H9 (cell line): ENCODE measurements at regions not wholly inside any gene's neighbourhood (a gene's known extent, or its start where the extent isn't known, plus 50 kb on each side); places are given as distances from the start of the nearest gene placed in this dataset.

Experiments
- DNase-seq: peaks from one replicate; pipeline ENCODE4 v3.0.0-alpha.2; 2017
- H2AFZ ChIP-seq: one replicate; pipeline ENCODE4 v1.6.1; 2013; ENCODE audit warnings: mild to moderate bottlenecking, low read length, control low read depth, moderate library complexity
- H2AK5ac ChIP-seq: 2 replicates; pipeline ENCODE4 v1.6.1; 2013; ENCODE audit warnings: low read length, control low read depth, mixed read lengths; ENCODE audit not compliant: insufficient read length
- H2BK120ac ChIP-seq: one replicate; pipeline ENCODE4 v1.6.1; 2013; ENCODE audit warnings: low read depth, mild to moderate bottlenecking, low read length, control low read depth, inconsistent platforms; ENCODE audit not compliant: poor library complexity, severe bottlenecking
- H2BK12ac ChIP-seq: 2 replicates; pipeline ENCODE4 v1.6.1; 2013; ENCODE audit warnings: low read length, control low read depth, mixed read lengths, low read depth; ENCODE audit not compliant: insufficient read length
- H2BK15ac ChIP-seq: 2 replicates; pipeline ENCODE4 v1.6.1; 2013; ENCODE audit warnings: low read depth, low read length, control low read depth
- H2BK20ac ChIP-seq: one replicate; pipeline ENCODE4 v1.6.1; 2013; ENCODE audit warnings: low read depth, mild to moderate bottlenecking, low read length, control low read depth, inconsistent platforms; ENCODE audit not compliant: poor library complexity, severe bottlenecking
- H2BK5ac ChIP-seq: 2 replicates; pipeline ENCODE4 v1.6.1; 2013; ENCODE audit warnings: low read length, control low read depth, mixed read lengths; ENCODE audit not compliant: insufficient read length
- H3K14ac ChIP-seq: 2 replicates; pipeline ENCODE4 v1.6.1; 2013; ENCODE audit warnings: low read length, control low read depth; ENCODE audit not compliant: insufficient read depth
- H3K18ac ChIP-seq: 2 replicates; pipeline ENCODE4 v1.6.1; 2013; ENCODE audit warnings: low read depth, mild to moderate bottlenecking, mixed read lengths, low read length, control low read depth; ENCODE audit not compliant: insufficient read length
- H3K23ac ChIP-seq: 2 replicates; pipeline ENCODE4 v1.6.1; 2013; ENCODE audit warnings: low read length, control low read depth, mixed read lengths, low read depth; ENCODE audit not compliant: insufficient read length
- H3K23me2 ChIP-seq: 2 replicates; pipeline ENCODE4 v1.6.1; 2013; ENCODE audit warnings: low read depth, mild to moderate bottlenecking, mixed read lengths, low read length, control low read depth; ENCODE audit not compliant: insufficient read length, poor library complexity, severe bottlenecking
- H3K27ac ChIP-seq: 2 replicates; pipeline ENCODE4 v1.5.1; 2013; ENCODE audit warnings: low read length, control low read depth, mixed read lengths, low read depth; ENCODE audit not compliant: insufficient read length
- H3K27me3 ChIP-seq: 2 replicates; pipeline ENCODE4 v1.6.1; 2013; ENCODE audit warnings: low read length, control low read depth, inconsistent platforms; ENCODE audit not compliant: insufficient read depth
- H3K4ac ChIP-seq: 2 replicates; pipeline ENCODE4 v1.6.1; 2013; ENCODE audit warnings: low read depth, mild to moderate bottlenecking, control low read depth, inconsistent platforms, low read length, moderate library complexity
- H3K4me1 ChIP-seq: 2 replicates; pipeline ENCODE4 v1.6.1; 2013; ENCODE audit warnings: low read length, control low read depth, inconsistent platforms; ENCODE audit not compliant: insufficient read depth
- H3K4me2 ChIP-seq: 2 replicates; pipeline ENCODE4 v1.6.1; 2013; ENCODE audit warnings: low read length, control low read depth, mixed read lengths; ENCODE audit not compliant: insufficient read length, insufficient read depth
- H3K56ac ChIP-seq: 2 replicates; pipeline ENCODE4 v1.6.1; 2013; ENCODE audit warnings: low read depth, mild to moderate bottlenecking, mixed read lengths, low read length, control low read depth; ENCODE audit not compliant: insufficient read length
- H3K79me1 ChIP-seq: 2 replicates; pipeline ENCODE4 v1.6.1; 2013; ENCODE audit warnings: low read depth, mild to moderate bottlenecking, moderate library complexity, low read length, control low read depth, inconsistent platforms; ENCODE audit not compliant: insufficient read depth, poor library complexity, severe bottlenecking
- H3K79me2 ChIP-seq: 2 replicates; pipeline ENCODE4 v1.6.1; 2013; ENCODE audit warnings: low read length, control low read depth, inconsistent platforms; ENCODE audit not compliant: insufficient read depth
- H3K9ac ChIP-seq: 2 replicates; pipeline ENCODE4 v1.6.1; 2013; ENCODE audit warnings: low read length, control low read depth, mixed read lengths; ENCODE audit not compliant: insufficient read length; ENCODE audit errors: extremely low read depth
- H3K9me3 ChIP-seq: one replicate; pipeline ENCODE4 v1.6.1; 2013; ENCODE audit warnings: low read depth, low read length, inconsistent platforms; ENCODE audit not compliant: control insufficient read depth
- H3T11ph ChIP-seq: one replicate; pipeline ENCODE4 v1.6.1; 2013; ENCODE audit warnings: mild to moderate bottlenecking, low read length, control low read depth, inconsistent platforms
- H4K20me1 ChIP-seq: one replicate; pipeline ENCODE4 v1.6.1; 2013; ENCODE audit not compliant: control insufficient read depth, insufficient read length, insufficient read depth
- H4K5ac ChIP-seq: 2 replicates; pipeline ENCODE4 v1.6.1; 2013; ENCODE audit warnings: low read depth, mild to moderate bottlenecking, mixed read lengths, low read length, control low read depth; ENCODE audit not compliant: insufficient read length
- H4K8ac ChIP-seq: replicated peaks from 2 replicates; pipeline ENCODE4 v1.6.1; 2013; ENCODE audit warnings: low read length, control low read depth, mixed read lengths, low read depth; ENCODE audit not compliant: insufficient read length
- H4K91ac ChIP-seq: 2 replicates; pipeline ENCODE4 v1.6.1; 2013; ENCODE audit warnings: low read depth, mild to moderate bottlenecking, moderate library complexity, mixed read lengths, low read length, control low read depth; ENCODE audit not compliant: insufficient read length
- H3K27ac Mint-ChIP-seq, 3 experiments: 2 replicates in 2 of 3; 3 replicates in 1 of 3; pipeline ENCODE4 v1.8.0; 2020 to 2021; ENCODE audit warnings: mixed read lengths in 3 of 3, mild to moderate bottlenecking in 1 of 3, moderate library complexity in 1 of 3
- H3K27me3 Mint-ChIP-seq: 2 replicates; pipeline ENCODE4 v1.8.0; 2021; ENCODE audit warnings: low read depth, mild to moderate bottlenecking, moderate library complexity, mixed read lengths
- H3K36me3 Mint-ChIP-seq, 3 experiments: 2 replicates in 2 of 3; 3 replicates in 1 of 3; pipeline ENCODE4 v1.8.0; 2020 to 2021; ENCODE audit warnings: low read depth in 3 of 3, mixed read lengths in 3 of 3; ENCODE audit not compliant: insufficient read depth in 1 of 3
- H3K4me1 Mint-ChIP-seq, 2 experiments: 2 replicates each; pipeline ENCODE4 v1.8.0; 2020; ENCODE audit warnings: mixed read lengths in 2 of 2
- H3K4me3 Mint-ChIP-seq, 2 experiments: 2 replicates in 1 of 2; 3 replicates in 1 of 2; pipeline ENCODE4 v1.8.0; 2020 to 2021; ENCODE audit warnings: mild to moderate bottlenecking in 2 of 2, mixed read lengths in 2 of 2, moderate library complexity in 1 of 2
- H3K9me3 Mint-ChIP-seq, 2 experiments: 2 replicates in 1 of 2; 3 replicates in 1 of 2; pipeline ENCODE4 v1.8.0; 2020; ENCODE audit warnings: mild to moderate bottlenecking in 2 of 2, mixed read lengths in 2 of 2, moderate library complexity in 1 of 2
- CTCF ChIP-seq: fragments of 200-600 bp; sonication (generic); conservative IDR thresholded peaks from 3 replicates; pipeline ENCODE4 v1.8.0; 2021; ENCODE audit warnings: antibody characterized with exemption, mild to moderate bottlenecking
- WGBS: extraction: QIAGEN DNeasy Blood & Tissue Kit; methylation state at CpG from one replicate; pipeline ENCODE4 v1.1.7; 2013; ENCODE audit warnings: missing lambda C conversion rate, low lambda C conversion rate, mixed read lengths; ENCODE audit not compliant: insufficient read length; ENCODE audit errors: extremely low coverage; 5-methylcytosine and 5-hydroxymethylcytosine counted together

GRCh38 chr5:92946546-92946945 lies 634.5 kb downstream of the NR2F1-AS1 start:
- H3K9me3 Mint-ChIP-seq = peaks cover 9 to 16% of the 10 kb centered on the region in 2 experiments; a peak in 4 of 5 replicates

More at GRCh38 chr5:92946546-92946945, 634.5 kb downstream of the NR2F1-AS1 start:
- Histone ChIP-seq H3T11ph (no peak overlapping the region), H3K4me1 (no peaks in the 10 kb centered on the region), H2AK5ac (no peak overlapping the region), H3K14ac (no peak overlapping the region), H3K9me3 (no peaks in the 10 kb centered on the region), H3K56ac (no peak overlapping the region), H3K4ac (no peak overlapping the region), H3K4me2 (no peak overlapping the region), H2BK5ac (no peak overlapping the region), H3K23me2 (no peaks in the 10 kb centered on the region), H3K79me1 (no peaks in the 10 kb centered on the region), H2BK15ac (no peak overlapping the region), H3K18ac (no peak overlapping the region), H2BK12ac (no peak overlapping the region), H4K20me1 (no peaks in the 10 kb centered on the region), H4K8ac (no peak overlapping the region), H3K9ac (no peak overlapping the region), H2AFZ (no peak overlapping the region), H2BK120ac (no peak overlapping the region), H3K79me2 (no peaks in the 10 kb centered on the region), H3K27me3 (no peaks in the 10 kb centered on the region), H2BK20ac (no peak overlapping the region), H3K23ac (no peak overlapping the region), H3K27ac (no peak overlapping the region), H4K91ac (no peak overlapping the region), H4K5ac (no peak overlapping the region)
- H3K4me3 Mint-ChIP-seq = no peak overlapping the region
- no peak for DNase-seq
- H3K27ac Mint-ChIP-seq = no peak overlapping the region
- H3K27me3 Mint-ChIP-seq = no peaks in the 10 kb centered on the region; the same call in 1 of the 2 replicates
- H3K36me3 Mint-ChIP-seq = peaks cover 0 to 7% (median 4%) of the 10 kb centered on the region in 3 experiments; a peak in 3 of 7 replicates
- WGBS = no CpG with 5 or more reads among the region's 8 CpGs
- H3K4me1 Mint-ChIP-seq = peaks cover 0 to 6% of the 10 kb centered on the region in 2 experiments; a peak in 1 of 4 replicates
- TF ChIP-seq CTCF = no peak
